GM12878 (cell line): ENCODE measurements at regions not wholly inside any gene's neighbourhood (a gene's known extent, or its start where the extent isn't known, plus 50 kb on each side); places are given as distances from the start of the nearest gene placed in this dataset.

ENCODE experiments used
- ATAC-seq: fragments of 200-7000 bp; cut with Tn5 transposase; 3 replicates; pipeline ENCODE4 v1.9.1; 2020; ENCODE audit warnings: mild to moderate bottlenecking, moderate library complexity
- BruUV-seq: library from RNA; stranded (reverse); fragments of 400-500 nt; replicated peaks from 2 replicates; lab custom pipeline; 2021; lab: Mats Ljungman, UMichigan
- CTCF ChIA-PET: fragments of 300-600 bp; sonication (Branson Sonifier 250); formaldehyde crosslinking; extraction: SDS; loops from one replicate; lab custom pipeline; 2021; ENCODE audit warnings: inconsistent platforms; lab: Yijun Ruan, JAX
- POLR2A ChIA-PET: fragments of 350-600 bp; formaldehyde crosslinking; extraction: SDS; loops from one replicate; lab custom pipeline; 2021; ENCODE audit warnings: inconsistent platforms; lab: Charles Lee
- RAD21 ChIA-PET: fragments of 300-600 bp; sonication (Branson Sonifier 250); formaldehyde crosslinking; loops from one replicate; lab custom pipeline; 2023; ENCODE audit warnings: antibody characterized with exemption; ENCODE audit not compliant: unreplicated experiment; lab: Charles Lee
- SMC1A ChIA-PET: fragments of 300-600 bp; sonication (Branson Sonifier 250); formaldehyde crosslinking; loops from one replicate; lab custom pipeline; 2023; ENCODE audit not compliant: unreplicated experiment, uncharacterized antibody; lab: Charles Lee
- DNase-seq: peaks from one replicate; pipeline ENCODE4 v3.0.0-alpha.2; 2011; ENCODE audit warnings: low read depth, low spot score
- FAIRE-seq: peaks from 3 replicates; lab custom pipeline; 2011; peaks lifted over from hg19 to GRCh38; lab: Jason Lieb, UNC
- H2AFZ ChIP-seq: 2 replicates; pipeline ENCODE4 v1.6.0; 2011; ENCODE audit warnings: low read depth, low read length, control low read depth; ENCODE audit not compliant: control insufficient read depth
- H3K27ac ChIP-seq: 2 replicates; pipeline ENCODE4 v1.5.1; 2011; ENCODE audit warnings: control low read depth; ENCODE audit not compliant: control insufficient read depth, insufficient read depth
- H3K27me3 ChIP-seq, 2 experiments: replicated peaks in 1 of 2; 2 replicates each; pipeline versions ENCODE4 v1.6.0 to v1.6.1; 2011; ENCODE audit warnings: low read length in 1 of 2; ENCODE audit not compliant: control insufficient read depth in 2 of 2, insufficient read depth in 2 of 2
- H3K36me3 ChIP-seq, 2 experiments: 2 replicates each; pipeline ENCODE4 v1.5.1; 2011; ENCODE audit warnings: low read length in 1 of 2; ENCODE audit not compliant: control insufficient read depth in 2 of 2, insufficient read depth in 2 of 2
- H3K4me1 ChIP-seq: 2 replicates; pipeline ENCODE4 v1.6.1; 2011; ENCODE audit warnings: mild to moderate bottlenecking, low read length, moderate library complexity, mixed read lengths; ENCODE audit not compliant: control insufficient read depth, insufficient read depth
- H3K4me2 ChIP-seq: 2 replicates; pipeline ENCODE4 v1.6.0; 2011; ENCODE audit warnings: control low read depth; ENCODE audit not compliant: control insufficient read depth, insufficient read depth
- H3K4me3 ChIP-seq: fragments of 200-600 bp; sonication (generic); 2 replicates; pipeline ENCODE4 v1.5.1; 2016
- H3K79me2 ChIP-seq: 2 replicates; pipeline ENCODE4 v1.6.0; 2011; ENCODE audit warnings: low read length; ENCODE audit not compliant: control insufficient read depth, insufficient read depth
- H3K9ac ChIP-seq: 2 replicates; pipeline ENCODE4 v1.8.0; 2011; ENCODE audit warnings: low read length, control low read depth, mixed read lengths; ENCODE audit not compliant: control insufficient read depth, insufficient read depth
- H3K9me3 ChIP-seq: replicated peaks from 3 replicates; pipeline ENCODE4 v1.5.1; 2011; ENCODE audit warnings: mild to moderate bottlenecking, low read length; ENCODE audit not compliant: control insufficient read depth, insufficient read depth
- H4K20me1 ChIP-seq: 2 replicates; pipeline ENCODE4 v1.6.0; 2011; ENCODE audit not compliant: control insufficient read depth, insufficient read depth
- IRF4 ChIP-seq: IDR thresholded peaks from 2 replicates; pipeline ENCODE4 v1.6.1; 2011; ENCODE audit warnings: low read depth, low read length
- IRF5 ChIP-seq: fragments of 450-650 bp; IDR thresholded peaks from 2 replicates; pipeline ENCODE4 v1.6.1; 2017; ENCODE audit warnings: borderline replicate concordance
- MEF2A ChIP-seq: IDR thresholded peaks from 2 replicates; pipeline ENCODE4 v1.6.1; 2011; ENCODE audit warnings: low read depth, mild to moderate bottlenecking, low read length, moderate library complexity; ENCODE audit not compliant: insufficient read depth
- POLR2A ChIP-seq: IDR thresholded peaks from 2 replicates; pipeline ENCODE4 v1.6.1; 2011; ENCODE audit warnings: low read depth, mild to moderate bottlenecking, low read length
- PRDM15 ChIP-seq: fragments of 450-650 bp; formaldehyde crosslinking; IDR thresholded peaks from 2 replicates; pipeline ENCODE4 v1.4.0; 2020; ENCODE audit warnings: mild to moderate bottlenecking, moderate library complexity
- YY1 ChIP-seq: IDR thresholded peaks from 2 replicates; pipeline ENCODE4 v1.6.1; 2011; ENCODE audit warnings: low read depth, mild to moderate bottlenecking, low read length
- WGBS: methylation state at CpG from one replicate; pipeline ENCODE4 v1.1.6; 2016; ENCODE audit warnings: low lambda C conversion rate; ENCODE audit not compliant: insufficient replicate concordance, insufficient coverage; ENCODE audit errors: missing lambda C conversion rate; 5-methylcytosine and 5-hydroxymethylcytosine counted together
- in situ Hi-C: fragments of 300-500 bp; cut with MboI; formaldehyde crosslinking; loops from 9 replicates; pipeline ENCODE4 v1.14.3; 2018; ENCODE audit warnings: mixed read lengths
- intact Hi-C: fragments of 100-400 bp; cut with micrococcal nuclease; formaldehyde crosslinking; loops from one replicate; pipeline ENCODE4 v1.14.2; 2022; ENCODE audit not compliant: unreplicated experiment

- intact Hi-C loops (no loop called here), in situ Hi-C loops (no loop called here)
- H3K79me2 ChIP-seq, result no peaks in the 10 kb centered on the region
- ChIA-PET SMC1A (interaction anchor here (0.6 to 1.4 kb wide), 2 partner anchors 13 to 273 kb away, joined by 3 read pairs; no protein-coding TSS in a partner anchor), CTCF (no interaction called here), POLR2A (interaction anchor here (0.6 kb wide), 1 partner anchor 472 kb away, joined by 3 read pairs; no protein-coding TSS in a partner anchor), RAD21 (no interaction called here)
- DNase-seq (no peak), FAIRE-seq (no peak), ATAC-seq (no peak)
- 51% methylated on average over 4 of the region's 4 CpGs for WGBS
- H3K9me3 ChIP-seq, result no peaks in the 10 kb centered on the region
- peaks cover 0 to 1% of the 10 kb centered on the region in 2 experiments; a peak in 1 of 4 replicates for H3K27me3 ChIP-seq
- H3K4me2 ChIP-seq, result no peak overlapping the region
- no peaks in the 10 kb centered on the region for H3K36me3 ChIP-seq
- no peak overlapping the region for H2AFZ ChIP-seq
- H3K4me3 ChIP-seq, result no peak overlapping the region
- BruUV-seq, result no TSS peak
- no peak overlapping the region for H3K27ac ChIP-seq
- H4K20me1 ChIP-seq, result no peaks in the 10 kb centered on the region
- H3K4me1 ChIP-seq, result no peaks in the 10 kb centered on the region
- TF ChIP-seq MEF2A, result no peak
- TF ChIP-seq YY1, result no peak
- TF ChIP-seq POLR2A, result no peak
- no peak for TF ChIP-seq PRDM15 (CRISPR knock-in tag)
- TF ChIP-seq IRF5, result no peak
- no peak for TF ChIP-seq IRF4
- H3K9ac ChIP-seq, result no peak overlapping the region
Measured at GRCh38 chr6:10268111-10268510, 146.8 kb downstream of the TFAP2A start.
